ENCODE measurements at regions not wholly inside any gene's neighbourhood (a gene's known extent, or its start where the extent isn't known, plus 50 kb on each side); places are given as distances from the start of the nearest gene placed in this dataset.

DNA sequence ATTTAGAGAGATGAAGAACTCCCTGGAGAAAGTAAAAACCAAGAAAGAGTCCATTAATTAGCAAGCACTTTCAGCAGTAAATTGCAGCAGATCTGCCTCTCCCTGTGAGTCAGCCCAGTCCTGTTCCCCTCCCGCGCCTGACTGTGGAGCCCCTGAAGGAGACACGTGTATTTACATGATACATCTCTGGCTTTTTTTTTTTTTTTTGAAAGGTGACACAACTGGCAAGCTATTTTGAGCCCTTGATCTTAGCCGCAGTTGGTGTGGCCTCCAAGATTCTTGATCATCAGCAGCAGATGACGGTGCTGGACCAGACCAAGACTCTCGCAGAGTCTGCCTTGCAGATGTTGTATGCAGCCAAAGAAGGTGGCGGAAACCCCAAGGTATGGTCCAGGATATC lies 271.8 kb upstream of the TPM1 start:
- Histone ChIP-seq H3K27ac (ENCODE audit: low read length) (peak overlapping the region; percentile 43), H3F3A (ENCODE audit: insufficient read depth, low read length, poor library complexity, severe bottlenecking) (no peaks in the 10 kb centered on the region), H2AFZ (ENCODE audit: low read depth, low read length) (no peak overlapping the region), H3K27me3 (ENCODE audit: insufficient read depth, low read depth, low read length) (no peaks in the 10 kb centered on the region), H3K79me2 (replicated peaks; ENCODE audit: insufficient read depth, low read length) (no peaks in the 10 kb centered on the region), H4K20me1 (ENCODE audit: insufficient read depth) (no peaks in the 10 kb centered on the region), H3K9me2 (ENCODE audit: insufficient read depth, low read length) (no peaks in the 10 kb centered on the region), H3K4me2 (ENCODE audit: low read length) (no peak overlapping the region), H3K9me3 (ENCODE audit: low read length) (no peaks in the 10 kb centered on the region), H3K9ac (ENCODE audit: low read length) (no peak overlapping the region), H3K36me3 (ENCODE audit: insufficient read depth, low read length) (no peaks in the 10 kb centered on the region), H3K4me3 (ENCODE audit: low read length) (no peak overlapping the region)
- TF ChIP-seq MXI1 (conservative IDR thresholded peaks at IDR 0.05; ENCODE audit: poor library complexity, severe bottlenecking) (no peak), TAF1 (IDR thresholded peaks at IDR 0.05; ENCODE audit: low read depth) (no peak), RAD21 (conservative IDR thresholded peaks at IDR 0.05) (no peak), SMC3 (conservative IDR thresholded peaks at IDR 0.05; ENCODE audit: poor library complexity) (no peak), EZH2 (IDR thresholded peaks at IDR 0.05; ENCODE audit: borderline replicate concordance, insufficient read depth, low read length, poor library complexity, severe bottlenecking) (no peak), EP300 (conservative IDR thresholded peaks at IDR 0.05; ENCODE audit: poor library complexity, severe bottlenecking) (no peak), POLR2AphosphoS5 (IDR thresholded peaks at IDR 0.05) (no peak)
- TF ChIP-seq, protein P1, sequence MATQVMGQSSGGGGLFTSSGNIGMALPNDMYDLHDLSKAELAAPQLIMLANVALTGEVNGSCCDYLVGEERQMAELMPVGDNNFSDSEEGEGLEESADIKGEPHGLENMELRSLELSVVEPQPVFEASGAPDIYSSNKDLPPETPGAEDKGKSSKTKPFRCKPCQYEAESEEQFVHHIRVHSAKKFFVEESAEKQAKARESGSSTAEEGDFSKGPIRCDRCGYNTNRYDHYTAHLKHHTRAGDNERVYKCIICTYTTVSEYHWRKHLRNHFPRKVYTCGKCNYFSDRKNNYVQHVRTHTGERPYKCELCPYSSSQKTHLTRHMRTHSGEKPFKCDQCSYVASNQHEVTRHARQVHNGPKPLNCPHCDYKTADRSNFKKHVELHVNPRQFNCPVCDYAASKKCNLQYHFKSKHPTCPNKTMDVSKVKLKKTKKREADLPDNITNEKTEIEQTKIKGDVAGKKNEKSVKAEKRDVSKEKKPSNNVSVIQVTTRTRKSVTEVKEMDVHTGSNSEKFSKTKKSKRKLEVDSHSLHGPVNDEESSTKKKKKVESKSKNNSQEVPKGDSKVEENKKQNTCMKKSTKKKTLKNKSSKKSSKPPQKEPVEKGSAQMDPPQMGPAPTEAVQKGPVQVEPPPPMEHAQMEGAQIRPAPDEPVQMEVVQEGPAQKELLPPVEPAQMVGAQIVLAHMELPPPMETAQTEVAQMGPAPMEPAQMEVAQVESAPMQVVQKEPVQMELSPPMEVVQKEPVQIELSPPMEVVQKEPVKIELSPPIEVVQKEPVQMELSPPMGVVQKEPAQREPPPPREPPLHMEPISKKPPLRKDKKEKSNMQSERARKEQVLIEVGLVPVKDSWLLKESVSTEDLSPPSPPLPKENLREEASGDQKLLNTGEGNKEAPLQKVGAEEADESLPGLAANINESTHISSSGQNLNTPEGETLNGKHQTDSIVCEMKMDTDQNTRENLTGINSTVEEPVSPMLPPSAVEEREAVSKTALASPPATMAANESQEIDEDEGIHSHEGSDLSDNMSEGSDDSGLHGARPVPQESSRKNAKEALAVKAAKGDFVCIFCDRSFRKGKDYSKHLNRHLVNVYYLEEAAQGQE (IDR thresholded peaks at IDR 0.05; ENCODE audit: borderline replicate concordance), result no peak
- TF ChIP-seq, protein P2, sequence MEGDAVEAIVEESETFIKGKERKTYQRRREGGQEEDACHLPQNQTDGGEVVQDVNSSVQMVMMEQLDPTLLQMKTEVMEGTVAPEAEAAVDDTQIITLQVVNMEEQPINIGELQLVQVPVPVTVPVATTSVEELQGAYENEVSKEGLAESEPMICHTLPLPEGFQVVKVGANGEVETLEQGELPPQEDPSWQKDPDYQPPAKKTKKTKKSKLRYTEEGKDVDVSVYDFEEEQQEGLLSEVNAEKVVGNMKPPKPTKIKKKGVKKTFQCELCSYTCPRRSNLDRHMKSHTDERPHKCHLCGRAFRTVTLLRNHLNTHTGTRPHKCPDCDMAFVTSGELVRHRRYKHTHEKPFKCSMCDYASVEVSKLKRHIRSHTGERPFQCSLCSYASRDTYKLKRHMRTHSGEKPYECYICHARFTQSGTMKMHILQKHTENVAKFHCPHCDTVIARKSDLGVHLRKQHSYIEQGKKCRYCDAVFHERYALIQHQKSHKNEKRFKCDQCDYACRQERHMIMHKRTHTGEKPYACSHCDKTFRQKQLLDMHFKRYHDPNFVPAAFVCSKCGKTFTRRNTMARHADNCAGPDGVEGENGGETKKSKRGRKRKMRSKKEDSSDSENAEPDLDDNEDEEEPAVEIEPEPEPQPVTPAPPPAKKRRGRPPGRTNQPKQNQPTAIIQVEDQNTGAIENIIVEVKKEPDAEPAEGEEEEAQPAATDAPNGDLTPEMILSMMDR (IDR thresholded peaks at IDR 0.05; ENCODE audit: poor library complexity, severe bottlenecking), result no peak

DNA sequence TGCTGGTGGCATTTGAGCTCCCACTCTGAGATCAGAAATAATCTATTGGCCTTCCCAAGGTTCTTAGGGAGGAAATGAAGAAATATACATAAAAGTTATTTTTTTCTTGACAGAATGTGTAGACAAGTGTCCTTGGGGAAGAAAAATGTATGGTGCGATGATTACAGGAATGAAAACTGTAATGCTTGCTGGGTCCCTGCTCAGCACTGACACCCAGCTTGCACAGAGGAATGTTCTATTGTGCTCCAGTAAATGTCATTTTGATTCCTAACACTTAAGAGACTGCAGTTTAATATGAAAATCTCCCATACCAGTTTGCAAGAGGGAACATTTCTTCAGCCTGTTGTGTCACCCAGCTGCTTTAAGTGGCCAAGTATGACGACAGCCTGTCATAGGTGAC lies 271.3 kb upstream of the TPM1 start:
- Histone ChIP-seq H3K27ac (ENCODE audit: low read length) (peak overlapping the region; percentile 43), H3K27me3 (ENCODE audit: insufficient read depth, low read depth, low read length) (no peaks in the 10 kb centered on the region), H3K4me3 (ENCODE audit: low read length) (no peak overlapping the region), H4K20me1 (ENCODE audit: insufficient read depth) (no peaks in the 10 kb centered on the region), H3F3A (ENCODE audit: insufficient read depth, low read length, poor library complexity, severe bottlenecking) (no peaks in the 10 kb centered on the region), H3K36me3 (ENCODE audit: insufficient read depth, low read length) (no peaks in the 10 kb centered on the region), H3K79me2 (replicated peaks; ENCODE audit: insufficient read depth, low read length) (no peaks in the 10 kb centered on the region), H3K4me2 (ENCODE audit: low read length) (no peak overlapping the region), H3K9me3 (ENCODE audit: low read length) (no peaks in the 10 kb centered on the region), H2AFZ (ENCODE audit: low read depth, low read length) (no peak overlapping the region), H3K9me2 (ENCODE audit: insufficient read depth, low read length) (no peaks in the 10 kb centered on the region), H3K9ac (ENCODE audit: low read length) (no peak overlapping the region)
- TF ChIP-seq RAD21 (conservative IDR thresholded peaks at IDR 0.05), result peak; percentile 35
- TF ChIP-seq MXI1 (conservative IDR thresholded peaks at IDR 0.05; ENCODE audit: poor library complexity, severe bottlenecking), result no peak
- TF ChIP-seq TAF1 (IDR thresholded peaks at IDR 0.05; ENCODE audit: low read depth), result no peak
- TF ChIP-seq, protein P2 (IDR thresholded peaks at IDR 0.05; ENCODE audit: poor library complexity, severe bottlenecking), result peak; percentile 38
- TF ChIP-seq SMC3 (conservative IDR thresholded peaks at IDR 0.05; ENCODE audit: poor library complexity), result no peak
- TF ChIP-seq EP300 (conservative IDR thresholded peaks at IDR 0.05; ENCODE audit: poor library complexity, severe bottlenecking), result peak; percentile 47
- TF ChIP-seq, protein P1 (IDR thresholded peaks at IDR 0.05; ENCODE audit: borderline replicate concordance), result peak; percentile 83
- peak; percentile 58 for TF ChIP-seq POLR2AphosphoS5 (IDR thresholded peaks at IDR 0.05)
